Bronchial epithelial cell (primary cell): ENCODE measurements at regions not wholly inside any gene's neighbourhood (a gene's known extent, or its start where the extent isn't known, plus 50 kb on each side); places are given as distances from the start of the nearest gene placed in this dataset.
A peak's percentile ranks its signal among the peaks of the same experiment; 100 is the strongest.

Source experiments
- DNase-seq: peaks from one replicate; pipeline ENCODE4 v3.0.0-alpha.2; 2010; ENCODE audit warnings: low read depth
- FAIRE-seq: peaks from 2 replicates; lab custom pipeline; 2011; peaks lifted over from hg19 to GRCh38; lab: Jason Lieb, UNC
- H3K27me3 ChIP-seq: 2 replicates; pipeline ENCODE4 v1.5.1; 2011; ENCODE audit warnings: low read length; ENCODE audit not compliant: control insufficient read depth, insufficient read depth
- H3K36me3 ChIP-seq: 2 replicates; pipeline ENCODE4 v1.5.1; 2011; ENCODE audit warnings: low read length; ENCODE audit not compliant: control insufficient read depth, insufficient read depth
- H3K4me3 ChIP-seq: 2 replicates; pipeline ENCODE4 v1.5.1; 2011; ENCODE audit warnings: mild to moderate bottlenecking, low read depth, low read length, control low read depth
- TF ChIP-seq, protein P1 (sequence below): IDR thresholded peaks from 2 replicates; pipeline ENCODE4 v1.5.1; 2011; ENCODE audit warnings: mild to moderate bottlenecking, moderate library complexity, low read length, control low read depth, inconsistent platforms; ENCODE audit not compliant: insufficient read depth, severe bottlenecking

DNA sequence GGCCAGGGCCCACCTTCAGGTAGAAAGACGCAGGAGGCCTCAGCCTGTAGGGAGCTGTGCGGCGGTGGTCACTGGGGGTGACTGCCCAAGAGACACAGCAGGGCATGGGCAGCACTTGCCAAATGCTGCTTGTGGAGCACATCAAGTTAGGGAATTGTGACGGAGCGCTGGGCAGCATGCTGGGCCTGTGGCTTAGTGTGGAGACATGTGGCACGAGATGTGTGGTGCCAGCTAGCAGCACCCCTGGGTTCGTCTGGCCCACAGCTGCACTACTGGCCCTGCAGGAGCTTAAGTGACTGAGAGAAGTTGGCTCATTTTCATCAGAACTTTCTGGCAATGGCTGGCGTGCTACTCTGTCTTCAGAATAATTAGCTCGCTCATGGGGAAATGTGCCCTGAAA lies 213.1 kb upstream of the SYNDIG1 start:
- DNase-seq (no peak), FAIRE-seq (no peak)
- Histone ChIP-seq H3K36me3 (no peaks in the 10 kb centered on the region), H3K27me3 (no peaks in the 10 kb centered on the region), H3K4me3 (no peak overlapping the region)
- TF ChIP-seq, protein P1, sequence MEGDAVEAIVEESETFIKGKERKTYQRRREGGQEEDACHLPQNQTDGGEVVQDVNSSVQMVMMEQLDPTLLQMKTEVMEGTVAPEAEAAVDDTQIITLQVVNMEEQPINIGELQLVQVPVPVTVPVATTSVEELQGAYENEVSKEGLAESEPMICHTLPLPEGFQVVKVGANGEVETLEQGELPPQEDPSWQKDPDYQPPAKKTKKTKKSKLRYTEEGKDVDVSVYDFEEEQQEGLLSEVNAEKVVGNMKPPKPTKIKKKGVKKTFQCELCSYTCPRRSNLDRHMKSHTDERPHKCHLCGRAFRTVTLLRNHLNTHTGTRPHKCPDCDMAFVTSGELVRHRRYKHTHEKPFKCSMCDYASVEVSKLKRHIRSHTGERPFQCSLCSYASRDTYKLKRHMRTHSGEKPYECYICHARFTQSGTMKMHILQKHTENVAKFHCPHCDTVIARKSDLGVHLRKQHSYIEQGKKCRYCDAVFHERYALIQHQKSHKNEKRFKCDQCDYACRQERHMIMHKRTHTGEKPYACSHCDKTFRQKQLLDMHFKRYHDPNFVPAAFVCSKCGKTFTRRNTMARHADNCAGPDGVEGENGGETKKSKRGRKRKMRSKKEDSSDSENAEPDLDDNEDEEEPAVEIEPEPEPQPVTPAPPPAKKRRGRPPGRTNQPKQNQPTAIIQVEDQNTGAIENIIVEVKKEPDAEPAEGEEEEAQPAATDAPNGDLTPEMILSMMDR = no peak

DNA sequence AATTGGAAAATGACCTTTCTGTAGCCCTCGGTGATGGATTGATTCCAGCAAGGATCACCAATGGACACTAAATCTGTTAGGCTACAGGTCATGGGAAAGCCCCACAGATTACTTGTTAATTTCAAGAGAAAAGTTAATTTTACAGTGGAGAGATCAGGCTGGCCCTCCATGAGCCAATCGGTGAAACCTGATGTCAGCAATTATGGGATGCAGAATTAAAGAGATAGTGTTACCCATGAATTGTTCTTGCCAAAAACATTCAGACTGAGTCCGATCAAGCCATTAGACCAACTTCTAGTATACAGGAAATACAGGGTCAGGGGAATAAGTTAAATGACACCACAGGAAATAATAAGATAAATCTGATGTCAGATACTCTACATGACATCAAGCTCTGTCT lies 214.9 kb upstream of the SYNDIG1 start:
- DNase-seq (no peak), FAIRE-seq (no peak)
- H3K36me3 ChIP-seq = no peaks in the 10 kb centered on the region
- no peaks in the 10 kb centered on the region for H3K27me3 ChIP-seq
- no peak overlapping the region for H3K4me3 ChIP-seq
- TF ChIP-seq, protein P1 = no peak

DNA sequence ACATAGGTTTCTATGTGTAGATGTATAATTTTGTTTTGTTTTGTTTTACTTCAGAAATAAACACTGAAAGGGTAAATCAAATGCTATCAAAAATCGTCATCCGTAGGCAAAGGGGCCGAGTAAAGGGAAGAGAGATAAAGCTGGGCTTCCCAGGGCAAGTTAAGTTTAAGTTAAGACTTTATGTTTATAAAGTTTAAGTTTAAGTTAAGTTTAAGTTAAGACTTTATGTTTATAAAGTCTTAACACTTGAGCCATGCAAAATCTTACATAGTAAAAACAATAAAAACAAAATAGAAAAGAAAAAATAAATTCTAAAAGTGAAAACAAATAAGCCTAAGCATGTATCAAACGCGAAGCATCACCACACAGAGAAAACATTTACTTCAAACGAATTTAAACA lies 216.1 kb upstream of the SYNDIG1 start:
- no peak for FAIRE-seq
- H3K27me3 ChIP-seq = no peaks in the 10 kb centered on the region
- H3K4me3 ChIP-seq = no peak overlapping the region
- no peaks in the 10 kb centered on the region for H3K36me3 ChIP-seq
- DNase-seq = no peak
- TF ChIP-seq, protein P1 = no peak

DNA sequence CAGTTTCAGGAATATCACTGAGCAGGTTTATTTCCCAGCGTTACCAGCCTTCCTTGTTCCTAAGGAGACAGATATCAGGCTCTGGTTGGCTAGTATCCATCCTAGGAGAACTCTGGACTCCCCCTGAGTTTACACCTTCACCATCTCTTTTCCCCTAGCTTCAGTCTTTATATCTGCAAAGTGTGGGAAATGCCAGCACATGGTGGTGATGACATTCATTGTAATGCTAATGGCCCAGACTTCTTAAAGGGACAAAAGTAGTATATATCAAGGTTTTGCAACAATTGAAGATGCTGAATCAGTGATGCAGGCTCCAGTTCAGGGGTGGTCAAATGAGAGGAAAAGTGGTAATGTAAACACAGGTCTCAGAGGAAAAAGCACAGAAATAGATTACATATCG lies 224.3 kb upstream of the SYNDIG1 start:
- Histone ChIP-seq H3K36me3 (no peaks in the 10 kb centered on the region), H3K4me3 (no peak overlapping the region), H3K27me3 (no peaks in the 10 kb centered on the region)
- DNase-seq (no peak), FAIRE-seq (no peak)
- TF ChIP-seq, protein P1 = no peak

DNA sequence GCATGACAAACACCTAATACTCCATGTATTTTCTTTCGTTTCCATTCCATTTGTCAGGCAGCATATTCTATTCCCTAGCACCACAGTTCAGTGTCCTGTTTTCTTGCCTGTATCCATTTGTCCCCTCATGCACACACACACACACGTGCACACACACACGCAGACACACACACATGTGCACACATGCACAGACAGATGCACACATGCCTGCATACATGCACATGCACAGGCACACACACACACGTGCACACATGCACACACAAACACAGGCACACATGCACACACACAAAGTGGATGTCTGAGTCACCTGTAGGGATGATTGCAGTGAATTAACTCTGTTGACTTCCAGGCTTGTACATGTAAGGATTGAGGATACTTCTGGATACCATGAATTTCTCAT lies 226.7 kb upstream of the SYNDIG1 start:
- Histone ChIP-seq H3K36me3 (no peaks in the 10 kb centered on the region), H3K27me3 (no peaks in the 10 kb centered on the region), H3K4me3 (no peak overlapping the region)
- FAIRE-seq = peak; percentile 55
- DNase-seq = no peak
- TF ChIP-seq, protein P1 = no peak

DNA sequence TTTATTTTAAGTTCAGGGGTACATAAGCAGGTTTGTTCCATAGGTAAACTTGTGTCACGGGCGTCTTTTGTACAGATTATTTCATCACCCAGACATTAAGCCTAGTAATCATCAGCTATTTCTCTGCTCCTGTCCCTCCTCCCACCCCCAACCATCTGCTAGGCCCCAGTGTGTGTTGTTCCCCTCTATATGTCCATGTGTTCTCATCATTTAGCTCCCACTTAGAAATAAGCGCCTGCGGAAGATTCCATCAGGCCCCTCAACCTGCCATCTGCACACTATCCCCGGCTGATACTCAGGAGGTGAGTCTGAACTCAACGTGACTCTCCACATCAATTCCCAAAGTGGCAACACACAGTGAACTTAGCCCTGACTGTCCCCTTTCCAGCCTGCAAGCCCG lies 228.0 kb upstream of the SYNDIG1 start:
- no peak overlapping the region for H3K4me3 ChIP-seq
- TF ChIP-seq, protein P1 = no peak
- no peaks in the 10 kb centered on the region for H3K36me3 ChIP-seq
- no peaks in the 10 kb centered on the region for H3K27me3 ChIP-seq
- DNase-seq (no peak), FAIRE-seq (no peak)
